GM12874 (cell line): ENCODE measurements at regions not wholly inside any gene's neighbourhood (a gene's known extent, or its start where the extent isn't known, plus 50 kb on each side); places are given as distances from the start of the nearest gene placed in this dataset.

Experiments used
- CTCF ChIP-seq: IDR thresholded peaks from 2 replicates; pipeline ENCODE4 v1.5.1; 2011; ENCODE audit warnings: low read depth, mild to moderate bottlenecking, control low read depth, low read length, moderate library complexity; ENCODE audit not compliant: insufficient read depth

- no peak for TF ChIP-seq CTCF
These were observed 189.9 kb upstream of the DCC start for GRCh38 chr18:52150050-52150449.

DNA sequence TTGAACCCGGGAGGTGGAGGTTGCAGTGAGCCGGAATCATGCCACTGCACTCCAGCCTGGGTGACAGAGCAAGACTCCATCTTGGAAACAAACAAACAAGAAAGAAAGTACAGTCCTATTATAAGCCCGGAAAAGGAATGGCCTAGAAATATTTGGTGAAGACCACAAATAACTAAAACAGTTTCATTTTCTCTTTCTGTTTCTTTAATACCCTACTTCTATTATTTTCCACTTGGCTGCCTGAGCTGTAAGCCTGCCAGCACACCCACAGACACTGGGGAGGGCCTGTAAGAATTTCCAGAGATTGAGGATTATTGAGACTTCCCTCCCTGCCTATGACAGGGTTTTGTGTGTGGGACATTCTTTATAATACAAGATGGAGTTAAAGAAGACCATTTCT lies 188.0 kb upstream of the DCC start:
- TF ChIP-seq CTCF: no peak

GRCh38 chr18:52156166-52156565 lies 183.8 kb upstream of the DCC start:
- TF ChIP-seq CTCF: no peak

GRCh38 chr18:52160636-52161035 lies 179.4 kb upstream of the DCC start:
- TF ChIP-seq CTCF: no peak

DNA sequence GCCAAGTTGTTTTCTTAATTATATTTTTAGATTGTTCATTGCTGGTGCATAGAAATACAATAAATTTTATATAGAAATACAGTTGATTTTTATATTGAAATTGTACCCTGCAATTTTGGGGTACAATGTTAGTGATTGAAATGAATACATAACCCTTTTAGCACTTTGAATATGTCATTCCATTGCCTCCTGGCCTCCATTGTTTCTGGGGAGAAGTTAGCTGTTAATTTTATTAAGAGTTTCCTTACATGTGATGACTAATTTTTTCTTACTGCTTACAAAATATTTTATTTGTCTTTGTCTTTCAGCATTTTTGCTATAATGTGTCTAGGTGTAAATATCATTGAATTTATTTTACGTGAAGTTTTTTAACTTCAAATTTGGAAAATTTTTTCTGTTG lies 176.5 kb upstream of the DCC start:
- TF ChIP-seq CTCF: no peak

DNA sequence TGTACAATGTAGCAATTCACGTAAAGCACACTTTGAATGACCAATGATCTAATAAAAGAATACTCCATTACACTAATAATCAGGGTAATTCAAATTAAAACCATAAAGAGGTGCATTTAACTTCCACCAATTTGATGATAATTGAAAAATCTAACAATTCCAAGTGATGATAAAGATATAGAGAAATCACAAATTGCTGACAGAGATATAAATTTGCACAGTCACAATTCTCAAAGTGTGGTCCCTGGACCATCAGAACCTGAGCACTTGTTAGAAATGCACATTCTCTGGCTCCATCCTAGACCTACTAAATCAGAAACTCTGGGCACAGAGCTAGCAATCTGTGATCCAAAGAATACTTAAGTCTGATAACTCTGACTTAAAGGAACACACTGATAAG lies 165.8 kb upstream of the DCC start:
- no peak for TF ChIP-seq CTCF

DNA sequence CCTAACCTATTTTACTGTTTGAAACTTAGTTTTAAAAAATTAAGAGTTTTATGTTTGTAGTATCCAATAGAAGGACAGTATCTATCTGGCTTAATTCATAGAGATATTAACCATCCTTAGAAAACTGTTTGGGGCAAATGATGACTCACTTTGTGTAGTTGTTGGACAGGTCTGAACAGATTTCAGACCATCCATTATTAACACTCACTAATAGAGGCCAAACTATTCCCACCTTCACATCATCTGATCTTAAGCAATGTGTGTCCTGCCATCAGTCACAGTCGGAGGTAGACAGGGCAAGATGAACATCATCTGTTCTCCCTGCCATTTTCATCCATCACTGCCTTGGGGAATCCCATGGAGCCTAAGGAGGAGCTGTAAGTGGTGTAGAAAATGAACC lies 164.6 kb upstream of the DCC start:
- no peak for TF ChIP-seq CTCF

DNA sequence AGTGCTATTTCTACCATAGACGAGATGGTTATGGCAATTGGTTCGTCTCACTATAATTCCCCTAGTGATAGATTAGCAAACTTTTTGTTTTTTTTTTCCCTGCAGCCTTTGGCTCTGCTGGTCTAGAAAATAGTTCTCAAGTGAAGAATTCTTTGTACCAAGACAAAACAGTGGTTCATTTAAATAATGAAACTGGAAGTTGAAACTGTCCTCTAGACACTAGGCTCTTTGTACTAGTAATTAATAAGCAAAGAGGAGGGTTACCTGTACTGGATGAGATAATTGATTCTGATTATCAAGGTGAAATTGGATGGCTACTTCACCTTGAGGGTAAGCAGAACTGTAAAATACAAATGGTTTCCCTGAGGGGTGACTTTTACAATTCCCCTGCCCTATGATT lies 156.9 kb upstream of the DCC start:
- TF ChIP-seq CTCF: no peak
